ENCODE measurements at regions not wholly inside any gene's neighbourhood (a gene's known extent, or its start where the extent isn't known, plus 50 kb on each side); places are given as distances from the start of the nearest gene placed in this dataset.

GRCh38 chr9:89697553-89697952, 92.7 kb downstream of the GADD45G start:
- DNase-seq = no peak

GRCh38 chr9:89698411-89699005, 93.7 kb downstream of the GADD45G start:
- DNase-seq = no peak

GRCh38 chr9:89699646-89700045, 94.8 kb downstream of the GADD45G start:
- DNase-seq = no peak

- no peak for DNase-seq
These were observed 96.5 kb downstream of the GADD45G start for GRCh38 chr9:89701221-89701798.

- DNase-seq = no peak
These were observed 97.6 kb downstream of the GADD45G start for GRCh38 chr9:89702401-89702800.

GRCh38 chr9:89705651-89706050, 100.8 kb downstream of the GADD45G start:
- no peak for DNase-seq

- DNase-seq = no peak
These were observed 101.3 kb downstream of the GADD45G start for GRCh38 chr9:89706086-89706485.

- no peak for DNase-seq
These were observed 101.9 kb downstream of the GADD45G start for GRCh38 chr9:89706731-89707191.

- no peak for DNase-seq
These were observed 105.9 kb downstream of the GADD45G start for GRCh38 chr9:89710697-89711096.

GRCh38 chr9:89711866-89712265, 107.1 kb downstream of the GADD45G start:
- DNase-seq = no peak

- no peak for DNase-seq
These were observed 107.5 kb downstream of the GADD45G start for GRCh38 chr9:89712283-89712682.

- DNase-seq = no peak
These were observed 109.5 kb downstream of the GADD45G start for GRCh38 chr9:89714321-89714720.

- DNase-seq = no peak
These were observed 110.6 kb downstream of the GADD45G start for GRCh38 chr9:89715318-89715858.

- DNase-seq = no peak
These were observed 111.1 kb downstream of the GADD45G start for GRCh38 chr9:89715881-89716280.

GRCh38 chr9:89716559-89716958, 111.7 kb downstream of the GADD45G start:
- no peak for DNase-seq

- no peak for DNase-seq
These were observed 113.4 kb downstream of the GADD45G start for GRCh38 chr9:89718176-89718575.

GRCh38 chr9:89718651-89719050, 113.8 kb downstream of the GADD45G start:
- no peak for DNase-seq

- DNase-seq = no peak
These were observed 114.4 kb downstream of the GADD45G start for GRCh38 chr9:89719202-89719601.

GRCh38 chr9:89720696-89721175, 115.9 kb downstream of the GADD45G start:
- DNase-seq = no peak

GRCh38 chr9:89721176-89721700, 116.4 kb downstream of the GADD45G start:
- DNase-seq = no peak

GRCh38 chr9:89721971-89722530, 117.2 kb downstream of the GADD45G start:
- no peak for DNase-seq

GRCh38 chr9:89722712-89723111, 117.9 kb downstream of the GADD45G start:
- DNase-seq = no peak

- no peak for DNase-seq
These were observed 118.8 kb downstream of the GADD45G start for GRCh38 chr9:89723469-89724100.
